LoVo (cell line): ENCODE measurements at regions not wholly inside any gene's neighbourhood (a gene's known extent, or its start where the extent isn't known, plus 50 kb on each side); places are given as distances from the start of the nearest gene placed in this dataset.

Experiments
- DNase-seq: peaks from one replicate; pipeline ENCODE4 v3.0.0-alpha.2; 2016; ENCODE audit warnings: low spot score

DNA sequence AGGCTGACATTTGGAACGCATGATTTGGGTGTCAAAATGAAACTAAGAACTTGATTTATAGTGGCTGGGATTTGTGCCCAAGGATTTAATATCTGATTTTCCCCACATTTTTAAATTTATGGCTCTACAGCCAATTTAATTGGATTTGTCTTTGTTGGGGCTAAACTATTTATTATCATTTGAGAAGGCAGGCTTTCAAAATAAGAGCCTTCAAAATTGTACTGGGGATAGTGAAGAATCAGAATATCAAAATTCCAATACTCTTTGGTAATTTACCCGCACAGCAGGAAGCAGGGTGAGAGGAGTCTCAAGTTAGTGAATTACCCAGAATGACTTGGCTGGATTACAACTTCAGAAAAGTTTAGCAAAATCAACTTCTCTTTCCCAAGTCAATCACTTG lies 278.1 kb downstream of the LRATD1 start:
- DNase-seq, result no peak

DNA sequence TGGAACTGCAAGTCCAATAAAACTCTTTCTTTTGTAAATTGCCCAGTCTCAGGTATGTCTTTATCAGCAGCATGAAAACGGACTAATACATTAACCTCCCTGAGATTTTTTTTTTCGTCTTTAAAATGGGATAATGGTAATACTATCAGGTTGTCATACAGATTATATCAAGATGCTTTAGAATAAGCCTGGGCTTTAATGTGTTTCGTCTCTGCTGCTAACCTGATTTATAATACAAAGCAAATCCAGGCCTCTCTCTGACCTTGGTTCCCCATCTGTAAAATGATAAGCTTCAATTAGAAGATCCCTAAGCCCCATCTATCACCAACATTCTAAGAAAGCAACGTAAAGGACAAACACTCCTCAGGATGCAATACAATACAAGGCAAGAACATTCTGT lies 283.5 kb downstream of the LRATD1 start:
- DNase-seq, result no peak

DNA sequence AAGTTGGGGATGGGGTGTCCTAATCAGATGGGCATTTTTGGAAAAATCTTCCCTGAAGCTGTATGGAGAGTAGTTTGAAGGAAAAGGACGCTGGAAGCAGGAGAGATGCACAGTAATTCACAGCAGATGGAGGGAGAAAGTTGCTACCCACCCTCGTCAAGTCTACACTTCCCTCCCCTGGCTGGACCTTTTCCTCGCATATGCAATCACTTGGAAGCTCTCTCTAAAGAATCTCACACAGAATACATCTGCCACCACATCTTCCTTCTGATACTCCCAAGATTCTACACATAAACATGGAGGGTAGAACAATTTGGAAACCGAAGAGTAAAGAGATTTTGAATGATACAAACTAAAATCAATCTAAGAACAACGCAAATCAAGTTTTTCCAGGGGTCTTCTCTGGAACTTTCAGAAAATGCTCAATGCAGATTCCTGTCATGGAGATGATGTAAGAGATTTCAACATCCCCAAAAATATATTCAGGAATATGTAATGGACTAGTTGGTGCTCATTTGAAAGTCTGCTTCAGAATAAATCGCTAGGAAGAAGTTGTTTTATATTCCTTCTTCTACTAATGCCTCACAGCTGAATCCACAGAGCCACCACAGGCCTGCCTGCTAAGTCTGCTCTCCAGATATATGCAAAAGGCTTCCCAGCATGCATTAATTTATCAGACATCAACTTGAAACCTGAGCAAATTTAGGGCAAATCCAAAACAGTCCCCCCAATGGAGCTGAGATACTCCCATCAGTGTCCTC lies 291.5 kb downstream of the LRATD1 start:
- DNase-seq, result no peak

DNA sequence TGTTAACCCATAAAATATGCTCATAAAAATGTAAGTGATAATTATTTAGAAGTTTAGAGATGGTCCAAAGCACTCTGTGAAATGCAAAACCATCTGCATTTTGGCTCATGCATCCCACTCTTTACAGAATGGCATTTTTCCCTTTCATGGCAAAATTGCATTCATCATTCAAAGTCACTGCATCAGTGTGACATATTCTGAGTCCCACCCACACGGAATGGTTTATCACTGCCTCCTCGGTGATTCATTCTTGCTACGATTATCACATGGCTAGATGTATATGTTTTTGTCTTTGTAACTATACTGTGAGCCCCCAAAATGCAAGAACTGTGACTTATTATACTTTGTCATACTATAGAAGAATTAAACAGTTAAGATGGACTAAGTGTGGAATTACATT lies 293.0 kb downstream of the LRATD1 start:
- DNase-seq, result no peak

- DNase-seq, result no peak
Measured at GRCh38 chr2:14927021-14927564, 294.6 kb downstream of the LRATD1 start.

DNA sequence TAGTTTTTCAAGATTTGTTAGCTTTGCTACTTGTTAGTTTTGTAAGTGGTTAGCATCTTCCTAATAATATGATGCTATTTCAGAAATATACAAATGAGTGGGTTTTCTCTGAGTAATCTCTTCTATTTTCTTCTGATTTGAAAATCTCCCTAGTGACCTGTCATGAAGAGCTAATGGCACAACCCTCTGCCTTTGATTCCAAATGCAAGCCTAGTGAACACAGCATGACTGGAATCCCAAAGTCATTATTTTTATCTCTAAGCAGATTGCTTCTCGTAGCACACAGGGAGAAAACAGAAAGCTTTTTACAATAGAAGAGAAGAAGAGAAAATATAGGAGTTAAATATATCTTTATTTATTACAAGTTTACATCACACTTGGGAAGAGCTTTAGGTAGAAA lies 295.5 kb downstream of the LRATD1 start:
- DNase-seq, result no peak

- no peak for DNase-seq
Measured at GRCh38 chr2:14930441-14930840, 297.9 kb downstream of the LRATD1 start.

- DNase-seq, result no peak
Measured at GRCh38 chr2:14932285-14932684, 299.8 kb downstream of the LRATD1 start.

- no peak for DNase-seq
Measured at GRCh38 chr2:14933753-14934152, 301.2 kb downstream of the LRATD1 start.

GRCh38 chr2:14936426-14936825 lies 303.9 kb downstream of the LRATD1 start:
- no peak for DNase-seq

DNA sequence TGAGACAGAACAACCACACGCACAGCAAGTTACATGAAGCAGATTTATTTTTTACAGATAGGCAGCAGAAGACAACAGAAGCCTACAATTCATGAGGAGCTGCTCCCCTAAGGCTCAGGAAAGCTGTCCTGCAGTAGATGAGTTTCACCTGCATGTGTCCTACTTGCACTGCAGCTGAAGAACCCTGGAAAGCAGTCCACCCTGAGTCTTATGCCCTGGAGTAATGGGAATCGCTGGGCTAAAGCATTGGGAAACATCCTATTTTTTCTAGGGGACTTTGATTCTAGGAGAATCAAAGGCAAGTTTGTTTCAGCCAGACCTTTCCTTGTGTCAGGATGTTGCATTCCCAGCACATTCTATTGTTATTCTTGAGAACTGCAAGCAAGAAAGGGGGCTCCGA lies 304.8 kb downstream of the LRATD1 start:
- no peak for DNase-seq

DNA sequence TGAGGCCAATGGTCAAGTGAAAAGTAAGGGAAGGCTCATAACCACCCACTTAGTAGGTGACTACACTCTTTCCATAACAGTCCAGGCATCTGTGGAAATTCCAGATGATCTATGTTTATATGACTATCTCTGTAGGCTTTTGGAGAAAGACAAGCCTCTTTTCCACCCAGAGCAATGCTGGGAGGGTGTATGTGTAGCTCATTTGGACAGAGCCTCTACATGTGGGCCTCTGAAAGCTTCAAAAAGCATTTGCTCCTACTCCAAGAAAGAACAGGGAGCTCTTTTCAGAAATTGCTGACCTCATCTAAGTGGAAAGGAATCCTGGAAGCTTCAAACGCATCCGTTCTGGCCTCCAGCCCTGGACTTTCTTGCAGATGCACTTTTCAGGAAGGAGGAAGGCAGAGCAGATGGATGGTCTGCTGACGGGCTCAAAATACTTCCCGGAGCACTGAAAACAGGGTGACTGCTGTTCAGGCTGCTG lies 308.7 kb downstream of the LRATD1 start:
- DNase-seq, result no peak

DNA sequence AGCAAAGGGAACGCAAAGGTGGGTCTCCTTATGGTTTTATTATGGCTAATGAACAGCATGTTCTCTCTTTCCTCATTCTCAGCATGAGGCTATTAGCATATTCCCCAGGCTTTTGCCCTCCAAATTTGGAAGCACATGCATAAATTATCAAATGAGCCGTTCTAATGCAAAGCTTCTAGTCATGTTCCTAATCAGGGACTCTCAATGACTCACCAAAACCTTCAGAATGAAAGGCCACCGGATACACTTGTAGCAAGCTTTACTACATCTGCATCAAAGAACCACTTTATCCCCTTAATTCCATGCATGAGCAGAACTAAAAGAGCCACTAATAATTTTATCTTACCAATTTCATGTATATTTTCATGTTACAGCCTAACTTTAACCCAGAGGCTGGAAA lies 310.5 kb downstream of the LRATD1 start:
- DNase-seq, result no peak

GRCh38 chr2:14944562-14945346 lies 312.2 kb downstream of the LRATD1 start:
- DNase-seq, result peak; percentile 41

DNA sequence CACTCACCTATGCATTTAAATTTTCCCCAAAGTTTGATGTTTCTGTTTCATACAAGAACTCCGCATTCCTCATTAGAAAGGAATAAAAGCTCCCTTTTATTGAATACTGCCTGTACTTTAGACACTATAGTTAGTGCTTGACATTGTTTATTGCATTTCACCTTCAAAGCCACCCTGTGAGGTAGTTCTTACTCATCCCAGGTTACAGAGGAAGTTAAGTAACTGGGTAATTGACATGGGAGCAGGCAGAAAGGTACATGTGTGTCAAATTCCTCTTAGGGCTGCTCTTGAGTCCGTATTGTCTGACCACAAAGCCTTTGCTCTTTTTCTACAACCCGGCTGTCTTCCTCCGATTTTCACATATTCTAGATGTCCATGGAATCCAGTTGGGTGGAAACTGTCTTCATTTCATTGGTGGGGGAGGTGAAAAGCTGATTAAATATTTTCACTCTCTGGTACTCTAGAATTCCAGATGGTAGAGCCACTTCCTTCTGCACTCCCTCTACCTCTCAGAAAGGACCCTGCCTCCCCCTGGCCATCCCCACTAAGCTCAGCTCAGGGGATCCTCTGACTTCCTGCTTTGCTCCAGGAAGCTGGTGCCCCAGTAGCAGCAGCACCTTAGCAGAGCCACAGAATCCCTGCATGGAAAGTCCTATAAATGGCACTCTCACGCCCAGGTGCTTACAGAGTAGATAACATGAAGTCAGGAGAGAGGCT lies 319.2 kb downstream of the LRATD1 start:
- DNase-seq, result no peak

DNA sequence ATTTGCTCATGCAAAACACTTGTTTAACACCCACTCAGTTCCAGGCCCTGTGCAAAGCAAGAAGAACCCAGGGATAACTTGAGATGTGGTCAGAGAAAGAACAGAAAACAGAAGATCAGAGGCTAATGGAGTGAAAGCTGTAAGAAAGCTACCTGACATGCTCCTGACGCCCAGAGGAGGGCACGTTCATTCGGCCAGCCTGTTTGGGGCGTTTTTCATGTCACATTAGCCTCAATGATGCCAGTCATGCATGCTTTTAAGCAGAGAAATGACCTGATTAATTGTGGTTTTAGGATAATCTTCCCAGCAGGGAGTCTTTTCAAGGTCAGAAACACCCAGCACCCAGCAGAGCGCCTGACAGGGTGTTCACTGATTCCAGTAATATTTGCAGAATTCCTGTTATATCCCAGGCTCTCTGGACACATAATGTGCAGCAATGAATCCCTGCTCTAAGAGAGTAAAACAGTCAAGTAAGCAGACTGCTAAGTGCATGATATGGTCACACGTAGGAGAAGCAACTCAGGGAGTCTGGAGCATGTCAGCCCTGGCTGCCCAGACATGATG lies 320.0 kb downstream of the LRATD1 start:
- DNase-seq, result no peak

DNA sequence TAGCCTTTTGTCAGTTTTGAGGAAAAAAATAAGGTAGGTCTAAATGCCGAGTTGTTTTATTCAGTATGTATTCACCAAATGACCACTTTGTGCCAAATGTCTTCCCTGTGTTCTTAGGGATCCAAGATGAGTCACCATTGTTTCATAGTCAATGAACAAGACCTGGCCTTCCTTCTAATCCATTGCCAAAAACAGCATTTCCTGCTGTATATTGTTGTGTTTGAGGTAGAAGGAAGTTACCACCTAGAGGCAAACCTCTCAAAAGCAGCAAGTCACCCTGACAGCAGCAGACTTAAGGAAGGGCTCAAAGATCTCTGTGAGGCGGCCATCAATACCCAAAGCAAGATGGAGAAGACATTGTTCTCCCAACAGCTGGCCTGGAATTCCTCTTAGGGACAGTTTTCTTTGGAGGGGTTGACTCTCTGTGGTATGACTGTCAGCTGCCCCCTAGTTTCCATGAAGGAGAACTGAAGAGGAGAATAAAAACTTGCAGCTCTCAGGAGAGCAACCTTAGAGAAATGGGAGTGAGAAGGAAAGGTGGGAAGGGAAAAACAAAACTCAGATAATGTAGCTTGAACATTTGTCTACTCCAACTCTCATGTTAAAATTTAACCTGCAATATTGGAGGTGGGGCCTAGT lies 328.3 kb downstream of the LRATD1 start:
- DNase-seq, result peak; percentile 9

DNA sequence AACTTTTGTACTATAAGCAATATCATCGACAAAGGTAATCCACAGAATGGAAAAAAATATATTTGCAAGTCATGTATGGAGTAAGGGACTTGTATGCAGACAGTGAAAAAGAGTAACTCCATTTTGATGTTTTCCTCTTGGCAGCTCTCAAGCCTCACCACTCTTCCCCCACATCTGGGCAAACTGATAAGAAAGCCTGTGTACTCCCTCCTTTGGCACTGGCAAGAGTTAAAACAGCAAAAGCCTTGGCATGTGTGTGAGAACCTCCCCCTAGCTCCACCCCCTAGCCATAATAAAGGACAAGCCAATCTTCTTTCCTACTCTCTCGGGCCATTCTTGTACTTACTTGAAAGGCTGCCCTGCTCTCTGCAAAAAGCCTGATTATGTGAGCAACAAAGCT lies 335.2 kb downstream of the LRATD1 start:
- no peak for DNase-seq

- no peak for DNase-seq
Measured at GRCh38 chr2:14975381-14975780, 342.9 kb downstream of the LRATD1 start.

DNA sequence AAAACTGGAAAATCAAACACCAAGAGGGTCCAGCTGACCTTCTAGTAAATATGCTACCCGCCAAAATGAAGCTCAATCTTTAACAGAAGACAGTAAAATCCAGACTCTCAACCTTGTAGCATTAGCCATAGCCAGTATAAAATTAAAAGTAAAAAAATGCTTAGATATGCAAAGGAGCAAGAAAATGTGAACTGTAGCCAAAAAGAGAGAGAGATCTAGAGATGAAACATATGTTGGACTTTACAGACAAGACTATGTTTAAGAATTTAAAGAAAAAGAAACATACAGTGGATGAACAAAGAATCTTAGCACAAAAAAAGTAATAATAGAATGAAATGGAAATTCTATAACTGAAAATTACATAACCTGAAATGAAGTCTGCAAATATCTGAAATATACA lies 344.5 kb downstream of the LRATD1 start:
- no peak for DNase-seq

DNA sequence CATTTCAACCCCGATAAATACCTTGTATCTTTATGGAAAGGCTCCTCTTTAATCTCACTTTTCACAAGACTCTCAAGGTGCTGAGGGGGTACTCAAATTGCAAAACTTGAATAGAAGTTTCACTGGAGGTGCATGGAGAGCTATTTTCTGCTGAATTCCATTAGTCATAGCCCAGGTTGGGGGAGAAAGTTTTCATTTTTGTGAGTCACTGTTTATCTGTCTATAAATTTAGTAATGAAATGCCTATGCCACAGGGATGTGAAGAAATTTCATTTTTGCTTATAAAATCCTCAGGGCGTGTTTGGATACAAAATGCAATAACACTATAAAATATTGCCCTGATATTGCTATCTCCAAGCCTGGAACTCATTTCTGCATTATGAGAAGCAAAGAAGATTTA lies 346.3 kb downstream of the LRATD1 start:
- no peak for DNase-seq

GRCh38 chr2:14982790-14983189 lies 350.3 kb downstream of the LRATD1 start:
- DNase-seq, result no peak
